ENCODE measurements at regions not wholly inside any gene's neighbourhood (a gene's known extent, or its start where the extent isn't known, plus 50 kb on each side); places are given as distances from the start of the nearest gene placed in this dataset.

DNA sequence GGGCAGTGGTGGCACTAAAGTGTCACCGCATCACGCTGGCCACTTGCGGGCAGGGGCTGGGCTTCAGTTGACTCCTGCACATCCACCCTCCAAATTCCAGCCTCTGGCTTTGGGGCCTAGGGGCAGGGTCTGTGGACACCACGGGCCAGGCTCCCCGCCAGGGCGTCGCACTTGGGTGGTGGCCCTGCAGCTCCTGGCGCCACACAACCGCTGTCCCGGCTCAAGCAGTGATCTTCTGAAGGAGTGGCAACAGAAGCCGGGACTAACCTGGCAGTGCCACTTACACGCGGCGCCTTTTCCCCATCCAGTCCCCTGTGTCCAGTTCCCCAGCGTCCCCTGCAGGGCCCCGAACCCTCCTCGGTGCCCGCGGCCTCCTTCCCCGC, 134.3 kb upstream of the ZNF92 start:
- no peaks in the 10 kb centered on the region for H3F3A ChIP-seq (ENCODE audit: low read depth)
- H3K79me2 ChIP-seq (ENCODE audit: insufficient read depth, low read length) = no peaks in the 10 kb centered on the region
- H3K4me3 ChIP-seq (ENCODE audit: low read length, poor library complexity, severe bottlenecking) = no peak overlapping the region
- no peaks in the 10 kb centered on the region for H3K9me2 ChIP-seq (replicated peaks; ENCODE audit: low read depth, low read length)
- TF ChIP-seq EZH2phosphoT487 (IDR thresholded peaks at IDR 0.05; ENCODE audit: borderline replicate concordance) (no peak), CTCF (conservative IDR thresholded peaks at IDR 0.05; ENCODE audit: low read length) (no peak)
- no peak overlapping the region for H3K4me2 ChIP-seq (ENCODE audit: low read depth, low read length, poor library complexity, severe bottlenecking)
- H3K9me3 ChIP-seq (ENCODE audit: insufficient read depth, low read depth, low read length) = no peaks in the 10 kb centered on the region
- H3K27me3 ChIP-seq (ENCODE audit: insufficient read depth, low read length, poor library complexity, severe bottlenecking) = no peaks in the 10 kb centered on the region
- no peaks in the 10 kb centered on the region for H4K20me1 ChIP-seq (ENCODE audit: insufficient read depth, low read length, poor library complexity, severe bottlenecking)
- H3K9ac ChIP-seq (ENCODE audit: low read depth, low read length, poor library complexity, severe bottlenecking) = no peak overlapping the region
- H3K36me3 ChIP-seq (ENCODE audit: insufficient read depth, low read length) = no peaks in the 10 kb centered on the region
- H3K4me1 ChIP-seq (ENCODE audit: insufficient read depth, low read length, poor library complexity, severe bottlenecking) = peaks cover 11% of the 10 kb centered on the region
- H2AFZ ChIP-seq (ENCODE audit: low read length) = no peak overlapping the region

DNA sequence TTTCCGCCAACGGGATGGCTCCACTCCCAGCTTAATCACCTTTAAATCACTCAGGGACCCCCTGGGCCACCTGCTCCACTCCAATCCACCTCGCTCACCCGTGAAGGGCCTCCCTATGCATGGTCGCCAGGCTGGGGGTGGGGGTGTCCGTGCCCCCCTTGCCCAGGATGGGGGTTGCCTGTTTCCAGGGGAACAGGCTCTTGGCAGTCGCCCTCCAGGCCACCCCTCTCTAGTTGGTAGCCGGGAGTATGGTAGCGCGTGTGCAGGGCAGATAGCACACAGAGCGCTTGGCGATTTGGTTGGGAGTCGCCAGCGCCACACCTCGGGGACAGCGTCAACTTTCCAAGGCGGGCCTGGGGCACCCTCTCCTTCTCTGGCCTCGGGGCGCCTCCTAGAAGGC, 134.9 kb upstream of the ZNF92 start:
- H4K20me1 ChIP-seq (ENCODE audit: insufficient read depth, low read length, poor library complexity, severe bottlenecking) = no peaks in the 10 kb centered on the region
- no peaks in the 10 kb centered on the region for H3F3A ChIP-seq (ENCODE audit: low read depth)
- no peak overlapping the region for H2AFZ ChIP-seq (ENCODE audit: low read length)
- H3K9ac ChIP-seq (ENCODE audit: low read depth, low read length, poor library complexity, severe bottlenecking) = no peak overlapping the region
- no peaks in the 10 kb centered on the region for H3K9me3 ChIP-seq (ENCODE audit: insufficient read depth, low read depth, low read length)
- TF ChIP-seq EZH2phosphoT487 (IDR thresholded peaks at IDR 0.05; ENCODE audit: borderline replicate concordance) = no peak
- TF ChIP-seq CTCF (conservative IDR thresholded peaks at IDR 0.05; ENCODE audit: low read length) = no peak
- peaks cover 17% of the 10 kb centered on the region for H3K4me1 ChIP-seq (ENCODE audit: insufficient read depth, low read length, poor library complexity, severe bottlenecking)
- H3K36me3 ChIP-seq (ENCODE audit: insufficient read depth, low read length) = no peaks in the 10 kb centered on the region
- no peaks in the 10 kb centered on the region for H3K79me2 ChIP-seq (ENCODE audit: insufficient read depth, low read length)
- H3K4me3 ChIP-seq (ENCODE audit: low read length, poor library complexity, severe bottlenecking) = no peak overlapping the region
- no peaks in the 10 kb centered on the region for H3K27me3 ChIP-seq (ENCODE audit: insufficient read depth, low read length, poor library complexity, severe bottlenecking)
- H3K4me2 ChIP-seq (ENCODE audit: low read depth, low read length, poor library complexity, severe bottlenecking) = no peak overlapping the region
- no peaks in the 10 kb centered on the region for H3K9me2 ChIP-seq (replicated peaks; ENCODE audit: low read depth, low read length)

GRCh38 chr7:65235586-65235985, 138.1 kb upstream of the ZNF92 start:
- H3K4me2 ChIP-seq (ENCODE audit: low read depth, low read length, poor library complexity, severe bottlenecking) = no peak overlapping the region
- H3K79me2 ChIP-seq (ENCODE audit: insufficient read depth, low read length) = no peaks in the 10 kb centered on the region
- H4K20me1 ChIP-seq (ENCODE audit: insufficient read depth, low read length, poor library complexity, severe bottlenecking) = no peaks in the 10 kb centered on the region
- peaks cover 25% of the 10 kb centered on the region for H3K4me1 ChIP-seq (ENCODE audit: insufficient read depth, low read length, poor library complexity, severe bottlenecking)
- no peaks in the 10 kb centered on the region for H3K36me3 ChIP-seq (ENCODE audit: insufficient read depth, low read length)
- no peak overlapping the region for H3K4me3 ChIP-seq (ENCODE audit: low read length, poor library complexity, severe bottlenecking)
- no peaks in the 10 kb centered on the region for H3F3A ChIP-seq (ENCODE audit: low read depth)
- no peak for TF ChIP-seq CTCF (conservative IDR thresholded peaks at IDR 0.05; ENCODE audit: low read length)
- no peak for TF ChIP-seq EZH2phosphoT487 (IDR thresholded peaks at IDR 0.05; ENCODE audit: borderline replicate concordance)
- no peaks in the 10 kb centered on the region for H3K9me2 ChIP-seq (replicated peaks; ENCODE audit: low read depth, low read length)
- H3K9me3 ChIP-seq (ENCODE audit: insufficient read depth, low read depth, low read length) = no peaks in the 10 kb centered on the region
- no peak overlapping the region for H3K9ac ChIP-seq (ENCODE audit: low read depth, low read length, poor library complexity, severe bottlenecking)
- H2AFZ ChIP-seq (ENCODE audit: low read length) = 0 out of 2 replicates have a peak overlapping the region, but pooled peaks have one; percentile 72
- H3K27me3 ChIP-seq (ENCODE audit: insufficient read depth, low read length, poor library complexity, severe bottlenecking) = no peaks in the 10 kb centered on the region
